A673 (cell line): ENCODE measurements at regions not wholly inside any gene's neighbourhood (a gene's known extent, or its start where the extent isn't known, plus 50 kb on each side); places are given as distances from the start of the nearest gene placed in this dataset.

Source experiments
- BruUV-seq: library from RNA; stranded (reverse); fragments of 400-500 nt; replicated peaks from 2 replicates; lab custom pipeline; 2021; lab: Mats Ljungman, UMichigan
- CTCF ChIA-PET: fragments of 300-600 bp; sonication (Branson Sonifier 250); formaldehyde crosslinking; loops from one replicate; lab custom pipeline; 2022; ENCODE audit warnings: antibody characterized with exemption; lab: Charles Lee
- POLR2A ChIA-PET: fragments of 300-600 bp; sonication (Branson Sonifier 250); formaldehyde crosslinking; loops from one replicate; lab custom pipeline; 2022; ENCODE audit warnings: antibody characterized with exemption; ENCODE audit not compliant: low non-redundant PET; lab: Charles Lee
- DNase-seq: peaks from one replicate; pipeline ENCODE4 v3.0.0-alpha.2; 2015; ENCODE audit warnings: low spot score
- H3K27ac ChIP-seq: fragments of 200-600 bp; sonication (generic); 2 replicates; pipeline ENCODE4 v1.5.1; 2016; ENCODE audit warnings: mixed run types, low read depth, mild to moderate bottlenecking, mixed read lengths, antibody characterized with exemption, low read length; ENCODE audit not compliant: poor library complexity, severe bottlenecking
- H3K27me3 ChIP-seq: fragments of 200-600 bp; sonication (generic); replicated peaks from 2 replicates; pipeline ENCODE4 v1.6.1; 2017; ENCODE audit warnings: mixed run types, low read depth, mild to moderate bottlenecking, mixed read lengths, antibody characterized with exemption, low read length; ENCODE audit not compliant: insufficient read depth, poor library complexity
- H3K36me3 ChIP-seq: fragments of 200-600 bp; sonication (generic); 2 replicates; pipeline ENCODE4 v1.6.1; 2016; ENCODE audit warnings: mixed run types, mild to moderate bottlenecking, mixed read lengths, antibody characterized with exemption, low read length; ENCODE audit not compliant: insufficient read depth, poor library complexity, severe bottlenecking
- H3K4me1 ChIP-seq: fragments of 200-600 bp; sonication (generic); 2 replicates; pipeline ENCODE4 v1.6.1; 2017; ENCODE audit warnings: mixed run types, mild to moderate bottlenecking, mixed read lengths, antibody characterized with exemption, low read length; ENCODE audit not compliant: insufficient read depth, poor library complexity, severe bottlenecking
- H3K4me3 ChIP-seq: fragments of 200-600 bp; sonication (generic); 2 replicates; pipeline ENCODE4 v1.5.1; 2016; ENCODE audit warnings: low read depth, mixed run types, mild to moderate bottlenecking, mixed read lengths, low read length; ENCODE audit not compliant: poor library complexity, severe bottlenecking
- H3K9me3 ChIP-seq: fragments of 200-600 bp; sonication (generic); 2 replicates; pipeline ENCODE4 v1.6.1; 2016; ENCODE audit warnings: mixed run types, low read depth, mild to moderate bottlenecking, mixed read lengths, antibody characterized with exemption, low read length; ENCODE audit not compliant: poor library complexity, severe bottlenecking
- EZH2 ChIP-seq: fragments of 200-600 bp; sonication (generic); IDR thresholded peaks from 2 replicates; pipeline ENCODE4 v1.6.1; 2017; ENCODE audit warnings: borderline replicate concordance, low read depth, mild to moderate bottlenecking, mixed read lengths, antibody characterized with exemption, low read length; ENCODE audit not compliant: poor library complexity, severe bottlenecking
- intact Hi-C: fragments of 100-400 bp; cut with micrococcal nuclease; formaldehyde crosslinking; loops from one replicate; pipeline ENCODE4 v1.10.0; 2022; ENCODE audit not compliant: unreplicated experiment
- TF ChIP-seq, protein P1 (sequence below): fragments of 300-800, 200-600 bp; sonication (generic); conservative IDR thresholded peaks from 2 replicates; pipeline ENCODE4 v1.5.1; 2017; ENCODE audit warnings: low read depth, mild to moderate bottlenecking, antibody characterized with exemption, low read length, moderate library complexity, mixed read lengths

DNA sequence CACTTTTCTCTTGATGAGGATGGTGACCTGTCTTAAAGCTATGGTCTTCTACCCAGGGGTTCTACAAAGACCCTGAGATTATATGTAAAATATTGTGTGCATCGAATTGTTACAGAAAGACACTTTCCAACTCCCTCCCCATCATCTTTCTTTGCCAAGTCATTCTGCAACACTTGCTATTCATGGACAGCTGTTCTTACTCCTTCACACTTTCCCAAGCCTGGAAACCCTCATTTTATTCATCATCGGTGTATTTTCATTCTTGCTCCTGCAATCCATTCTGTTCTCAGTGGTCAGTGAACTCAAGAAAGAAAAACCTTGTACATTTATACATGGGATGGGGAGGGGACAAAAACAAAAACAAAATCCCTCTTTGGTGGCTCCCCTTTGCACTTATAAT is 90.5 kb upstream of the STXBP6 start:
- Histone ChIP-seq H3K4me3 (no peak overlapping the region), H3K36me3 (no peaks in the 10 kb centered on the region), H3K4me1 (no peaks in the 10 kb centered on the region), H3K27ac (no peak overlapping the region), H3K9me3 (no peaks in the 10 kb centered on the region), H3K27me3 (no peaks in the 10 kb centered on the region)
- CTCF ChIA-PET, result no interaction called here
- intact Hi-C loops, result no loop called here
- no TSS peak for BruUV-seq
- TF ChIP-seq EZH2, result no peak
- TF ChIP-seq, protein P1, sequence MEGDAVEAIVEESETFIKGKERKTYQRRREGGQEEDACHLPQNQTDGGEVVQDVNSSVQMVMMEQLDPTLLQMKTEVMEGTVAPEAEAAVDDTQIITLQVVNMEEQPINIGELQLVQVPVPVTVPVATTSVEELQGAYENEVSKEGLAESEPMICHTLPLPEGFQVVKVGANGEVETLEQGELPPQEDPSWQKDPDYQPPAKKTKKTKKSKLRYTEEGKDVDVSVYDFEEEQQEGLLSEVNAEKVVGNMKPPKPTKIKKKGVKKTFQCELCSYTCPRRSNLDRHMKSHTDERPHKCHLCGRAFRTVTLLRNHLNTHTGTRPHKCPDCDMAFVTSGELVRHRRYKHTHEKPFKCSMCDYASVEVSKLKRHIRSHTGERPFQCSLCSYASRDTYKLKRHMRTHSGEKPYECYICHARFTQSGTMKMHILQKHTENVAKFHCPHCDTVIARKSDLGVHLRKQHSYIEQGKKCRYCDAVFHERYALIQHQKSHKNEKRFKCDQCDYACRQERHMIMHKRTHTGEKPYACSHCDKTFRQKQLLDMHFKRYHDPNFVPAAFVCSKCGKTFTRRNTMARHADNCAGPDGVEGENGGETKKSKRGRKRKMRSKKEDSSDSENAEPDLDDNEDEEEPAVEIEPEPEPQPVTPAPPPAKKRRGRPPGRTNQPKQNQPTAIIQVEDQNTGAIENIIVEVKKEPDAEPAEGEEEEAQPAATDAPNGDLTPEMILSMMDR, result no peak
- POLR2A ChIA-PET, result no interaction called here
- DNase-seq, result no peak

DNA sequence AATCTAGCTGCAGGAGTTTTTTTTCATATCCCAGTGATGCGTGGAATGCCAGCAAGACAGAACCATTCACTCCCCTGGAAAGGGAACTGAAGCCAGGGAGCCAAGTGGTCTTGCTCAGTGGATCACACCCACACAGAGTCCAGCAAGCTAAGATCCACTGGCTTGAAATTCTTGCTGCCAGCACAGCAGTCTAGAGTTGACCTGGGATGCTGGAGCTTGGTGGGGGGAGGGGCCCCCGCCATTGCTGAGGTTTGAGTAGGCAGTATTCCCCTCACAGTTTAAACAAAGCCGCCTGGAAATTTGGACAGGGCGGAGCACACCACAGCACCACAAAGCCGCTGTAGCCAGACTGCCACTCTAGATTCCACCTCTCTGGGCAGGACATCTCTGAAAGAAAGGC is 86.9 kb upstream of the STXBP6 start:
- intact Hi-C loops, result no loop called here

DNA sequence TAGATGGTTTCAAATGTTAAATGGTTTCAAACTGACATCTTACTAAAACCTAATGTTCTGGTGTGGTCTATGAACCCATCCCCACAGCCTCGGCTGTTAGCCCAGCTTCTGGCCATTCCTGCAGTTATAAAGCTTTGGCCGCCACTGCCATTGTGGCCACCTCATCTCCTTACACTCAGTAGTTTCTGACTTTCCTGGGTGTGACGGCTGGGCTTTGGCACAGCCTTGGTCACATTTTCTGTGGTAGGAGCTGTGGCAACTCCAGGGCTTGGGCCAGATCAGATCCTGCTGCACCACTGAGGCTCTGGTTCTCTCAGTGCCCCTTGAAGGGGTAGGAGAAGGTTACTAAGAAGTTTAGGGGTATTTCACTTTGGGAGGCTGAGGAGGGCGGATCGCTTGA is 84.2 kb upstream of the STXBP6 start:
- intact Hi-C loops, result no loop called here

More for the DNA sequence above, 86.9 kb upstream of the STXBP6 start:
- ChIA-PET POLR2A (no interaction called here), CTCF (no interaction called here)
- Histone ChIP-seq H3K27ac (no peak overlapping the region), H3K27me3 (peaks cover 2% of the 10 kb centered on the region), H3K9me3 (no peaks in the 10 kb centered on the region), H3K4me1 (no peaks in the 10 kb centered on the region), H3K36me3 (no peaks in the 10 kb centered on the region), H3K4me3 (no peak overlapping the region)
- BruUV-seq, result no TSS peak
- TF ChIP-seq EZH2, result no peak
- TF ChIP-seq, protein P1, result no peak
- DNase-seq, result no peak

More for the DNA sequence above, 84.2 kb upstream of the STXBP6 start:
- BruUV-seq, result no TSS peak
- Histone ChIP-seq H3K9me3 (no peaks in the 10 kb centered on the region), H3K4me3 (no peak overlapping the region), H3K27me3 (peaks cover 7% of the 10 kb centered on the region), H3K36me3 (no peaks in the 10 kb centered on the region), H3K27ac (no peak overlapping the region), H3K4me1 (no peaks in the 10 kb centered on the region)
- no peak for DNase-seq
- no peak for TF ChIP-seq EZH2
- TF ChIP-seq, protein P1, result no peak
- CTCF ChIA-PET, result interaction anchor here (0.6 kb wide), 1 partner anchor 395 kb away, joined by 4 read pairs; no protein-coding TSS in a partner anchor
- POLR2A ChIA-PET, result no interaction called here
